Vagina (tissue), 2 donors: ENCODE measurements at regions not wholly inside any gene's neighbourhood (a gene's known extent, or its start where the extent isn't known, plus 50 kb on each side); places are given as distances from the start of the nearest gene placed in this dataset.
"Not testable (repeated sequence)": the region's sequence is repeated elsewhere in the genome, so short reads cannot be mapped to it uniquely, and the experiment has no call there.

ENCODE experiments used
- POLR2A ChIP-seq, 2 donors: fragments of 450-650 bp; IDR thresholded peaks; one replicate each; pipeline ENCODE4 v1.6.1; 2017; ENCODE audit warnings: antibody characterized with exemption in 2 of 2, mild to moderate bottlenecking in 2 of 2, moderate library complexity in 2 of 2
- POLR2AphosphoS5 ChIP-seq, 2 donors: sonication (generic); formaldehyde crosslinking; IDR thresholded peaks; one replicate each; pipeline ENCODE4 v1.9.0; 2017; ENCODE audit warnings: antibody characterized with exemption in 2 of 2, mild to moderate bottlenecking in 2 of 2, low read depth in 1 of 2; ENCODE audit not compliant: insufficient read depth in 1 of 2
- TF ChIP-seq, protein P1 (sequence below), 3 experiments: fragments of 450-650 bp in 2 of 3; fragments of 200-600 bp in 1 of 3; sonication (generic) in 1 of 3; IDR thresholded peaks; one replicate each; pipeline ENCODE4 v1.5.1; 2017 to 2019; ENCODE audit warnings: antibody characterized with exemption in 3 of 3, mild to moderate bottlenecking in 2 of 3, moderate library complexity in 2 of 3

DNA sequence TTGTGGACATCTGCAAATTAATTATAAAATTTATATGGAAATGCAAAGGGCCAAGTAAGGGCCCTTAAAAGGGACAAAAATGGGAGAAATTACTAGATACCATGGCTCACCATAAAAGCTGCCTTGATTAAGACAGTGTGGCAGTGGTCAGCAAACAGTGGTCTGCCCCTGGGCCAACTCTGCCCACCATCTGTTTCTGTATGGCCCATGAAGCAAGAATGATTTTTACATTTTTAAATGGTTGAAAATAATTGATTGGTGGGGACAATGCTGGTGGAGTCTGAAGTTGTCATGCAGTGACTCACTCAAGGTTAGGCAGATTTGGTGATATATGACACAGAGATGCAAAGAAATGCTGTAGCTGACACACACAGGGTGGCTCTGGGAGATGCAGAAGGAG is 295.6 kb downstream of the RTP5 start:
- TF ChIP-seq, protein P1, sequence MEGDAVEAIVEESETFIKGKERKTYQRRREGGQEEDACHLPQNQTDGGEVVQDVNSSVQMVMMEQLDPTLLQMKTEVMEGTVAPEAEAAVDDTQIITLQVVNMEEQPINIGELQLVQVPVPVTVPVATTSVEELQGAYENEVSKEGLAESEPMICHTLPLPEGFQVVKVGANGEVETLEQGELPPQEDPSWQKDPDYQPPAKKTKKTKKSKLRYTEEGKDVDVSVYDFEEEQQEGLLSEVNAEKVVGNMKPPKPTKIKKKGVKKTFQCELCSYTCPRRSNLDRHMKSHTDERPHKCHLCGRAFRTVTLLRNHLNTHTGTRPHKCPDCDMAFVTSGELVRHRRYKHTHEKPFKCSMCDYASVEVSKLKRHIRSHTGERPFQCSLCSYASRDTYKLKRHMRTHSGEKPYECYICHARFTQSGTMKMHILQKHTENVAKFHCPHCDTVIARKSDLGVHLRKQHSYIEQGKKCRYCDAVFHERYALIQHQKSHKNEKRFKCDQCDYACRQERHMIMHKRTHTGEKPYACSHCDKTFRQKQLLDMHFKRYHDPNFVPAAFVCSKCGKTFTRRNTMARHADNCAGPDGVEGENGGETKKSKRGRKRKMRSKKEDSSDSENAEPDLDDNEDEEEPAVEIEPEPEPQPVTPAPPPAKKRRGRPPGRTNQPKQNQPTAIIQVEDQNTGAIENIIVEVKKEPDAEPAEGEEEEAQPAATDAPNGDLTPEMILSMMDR (IDR thresholded peaks at IDR 0.05) = not testable (repeated sequence)
- TF ChIP-seq POLR2AphosphoS5 (IDR thresholded peaks at IDR 0.05; ENCODE audit: insufficient read depth in 1 of 2, low read depth in 1 of 2); POLR2A (IDR thresholded peaks at IDR 0.05): not testable (repeated sequence)
